ENCODE measurements at regions not wholly inside any gene's neighbourhood (a gene's known extent, or its start where the extent isn't known, plus 50 kb on each side); places are given as distances from the start of the nearest gene placed in this dataset.
"Not testable (repeated sequence)": the region's sequence is repeated elsewhere in the genome, so short reads cannot be mapped to it uniquely, and the experiment has no call there.

- DNase-seq = no peak
Observed at GRCh38 chr3:139202226-139202958, 141.4 kb upstream of the MRPS22 start.

DNA sequence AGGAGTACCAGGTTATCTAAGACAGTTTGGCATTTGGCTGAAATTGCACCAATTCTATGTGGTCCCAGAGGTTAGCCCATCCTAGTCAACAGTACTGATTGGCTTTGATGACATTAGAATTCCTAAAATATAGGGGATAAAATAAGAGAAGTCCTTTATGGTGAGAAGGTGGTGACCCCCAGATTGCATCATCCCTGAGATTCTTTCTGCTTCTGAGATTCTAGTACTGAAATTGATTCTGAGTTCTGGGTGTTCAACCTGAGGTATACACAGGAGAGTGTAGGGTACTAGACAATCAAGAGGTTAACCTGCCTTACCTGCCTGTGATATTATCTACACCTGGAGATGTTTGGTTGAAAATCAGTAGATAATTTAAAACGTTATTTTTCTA lies 140.9 kb upstream of the MRPS22 start:
- DNase-seq = no peak

DNA sequence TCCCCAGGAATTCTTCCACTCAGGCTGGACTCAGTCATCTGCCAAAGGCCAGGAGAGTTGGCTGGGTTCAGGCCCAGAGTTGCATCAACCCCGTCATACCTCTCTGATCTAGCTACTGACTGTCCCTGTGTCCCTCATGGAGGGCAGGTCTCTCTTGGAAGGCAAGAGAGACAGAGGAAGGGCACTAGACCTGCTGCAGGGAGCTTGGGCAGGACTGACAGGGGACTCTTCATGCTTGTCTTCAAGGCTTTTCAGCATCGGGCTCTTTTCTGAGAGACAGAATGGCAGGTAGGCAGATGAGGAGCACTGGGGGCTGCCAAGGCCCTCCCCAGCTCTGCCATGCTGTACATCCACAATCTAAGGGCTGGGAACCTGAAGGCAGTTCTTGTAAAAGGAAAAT lies 140.1 kb upstream of the MRPS22 start:
- DNase-seq = no peak

DNA sequence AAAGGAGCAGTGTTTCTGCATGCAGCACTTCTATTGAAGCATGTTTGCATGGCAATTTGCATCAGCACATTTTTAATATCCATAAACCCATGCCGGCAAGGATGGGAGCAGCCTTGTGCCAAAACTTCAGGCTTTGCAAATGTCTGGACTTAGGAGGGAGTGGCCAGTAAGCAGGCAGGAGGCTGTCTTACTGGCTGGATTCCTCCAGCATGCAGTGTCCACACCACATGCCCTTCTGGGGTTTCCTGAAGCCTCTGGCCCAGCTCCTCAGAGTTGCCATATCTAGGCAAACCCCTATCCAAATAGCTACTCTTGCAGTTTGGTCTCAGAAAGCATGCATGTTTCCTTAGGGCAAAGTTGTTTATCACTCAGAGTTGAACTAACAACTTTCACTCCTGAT lies 139.1 kb upstream of the MRPS22 start:
- DNase-seq = no peak

DNA sequence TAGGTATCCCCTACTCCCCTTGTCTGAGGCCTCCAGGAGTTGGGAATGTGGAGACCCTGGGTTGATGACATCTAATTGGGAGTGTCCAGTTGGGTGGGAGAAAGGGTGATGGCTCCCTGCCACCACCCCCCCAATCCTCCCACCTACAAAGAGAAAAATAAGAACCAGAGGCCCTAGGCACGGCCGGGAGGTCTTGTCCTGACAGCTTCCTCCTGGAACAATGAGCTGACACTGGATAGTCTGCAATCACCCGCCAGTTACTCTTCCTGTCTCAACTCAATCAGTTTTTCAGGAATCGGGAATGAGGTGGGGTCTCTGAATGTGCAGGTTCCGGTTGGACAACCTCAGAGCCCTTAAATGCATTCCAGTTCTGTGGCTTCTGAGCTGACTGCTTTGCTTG lies 129.9 kb upstream of the MRPS22 start:
- no peak for DNase-seq

DNA sequence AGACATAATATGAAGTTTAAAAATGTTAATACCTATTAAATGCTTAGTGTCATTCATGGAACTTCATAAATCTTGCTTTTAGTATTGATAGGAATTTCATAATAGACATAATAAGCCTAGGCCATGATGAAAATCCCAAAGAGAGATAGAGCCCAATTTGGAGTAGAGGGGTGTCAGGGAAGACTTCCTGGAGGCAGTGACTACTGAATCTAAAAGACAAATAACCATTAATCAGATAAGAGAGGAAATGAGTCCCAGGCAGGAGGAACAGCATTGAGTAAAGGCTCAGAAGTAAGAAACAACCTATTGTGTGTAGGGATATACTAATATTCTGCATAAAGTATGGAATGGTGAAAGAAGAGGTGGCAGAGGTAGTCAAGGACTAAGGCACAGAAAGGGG lies 126.9 kb upstream of the MRPS22 start:
- DNase-seq = no peak

- no peak for DNase-seq
Observed at GRCh38 chr3:139217633-139218032, 126.2 kb upstream of the MRPS22 start.

DNA sequence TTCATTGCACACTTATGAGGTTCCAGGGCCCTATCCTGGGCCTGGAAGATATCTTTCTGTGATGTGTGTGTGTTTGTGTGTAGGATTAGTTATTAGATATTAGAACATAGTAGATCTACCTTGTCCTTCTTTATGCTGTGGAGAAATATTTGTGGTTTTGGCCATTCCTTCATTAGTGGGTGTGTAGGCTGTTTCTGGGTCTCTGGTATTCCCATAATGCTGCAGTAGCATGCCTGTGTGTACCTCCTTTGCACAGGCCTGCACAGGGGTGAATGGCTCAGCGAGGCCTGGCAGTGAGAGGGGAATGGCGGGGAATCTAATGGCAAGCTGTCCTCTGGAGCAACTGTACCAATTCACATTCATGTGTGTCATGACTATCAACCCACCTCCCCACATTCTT lies 125.8 kb upstream of the MRPS22 start:
- no peak for DNase-seq

- no peak for DNase-seq
Observed at GRCh38 chr3:139219463-139219862, 124.4 kb upstream of the MRPS22 start.

GRCh38 chr3:139222100-139222657 lies 121.6 kb upstream of the MRPS22 start:
- DNase-seq = no peak

DNA sequence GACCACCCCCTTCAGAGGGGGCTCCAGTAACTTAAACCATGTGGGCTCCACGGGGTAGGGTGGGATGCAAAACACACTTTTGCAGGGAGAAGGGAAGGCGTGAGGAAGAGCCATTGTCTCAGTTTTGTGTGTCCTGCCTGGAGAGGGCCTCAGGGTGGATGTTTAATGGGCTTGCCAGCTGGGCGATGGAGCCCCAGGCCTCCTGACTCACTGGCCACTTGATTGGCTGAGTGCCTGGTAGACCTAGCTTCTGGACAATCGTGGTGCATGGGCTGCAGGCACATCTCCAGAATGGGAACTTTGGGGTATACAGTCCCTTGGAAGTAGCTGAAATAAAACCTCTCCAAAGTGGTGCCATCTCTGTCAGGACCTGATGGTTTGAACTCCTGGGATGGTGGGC lies 118.3 kb upstream of the MRPS22 start:
- DNase-seq = no peak

DNA sequence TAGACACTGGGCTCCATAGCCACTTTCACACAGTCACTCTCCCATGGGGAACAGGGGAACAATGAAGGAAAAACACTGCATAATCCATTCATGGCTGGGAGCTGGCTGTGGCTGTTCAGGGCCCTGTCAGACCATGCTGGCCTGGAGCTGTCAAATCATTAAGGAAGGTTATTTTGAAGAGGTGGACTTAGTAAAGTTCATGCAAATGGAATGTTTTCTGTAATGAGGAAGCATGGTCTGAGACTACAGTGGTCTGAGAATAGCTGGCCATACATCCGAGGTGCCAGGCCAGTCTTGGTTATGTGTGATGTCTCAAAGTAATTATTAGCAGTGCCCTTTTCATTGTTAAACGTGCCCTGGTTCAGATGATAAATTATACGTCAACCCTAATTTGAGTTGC lies 117.1 kb upstream of the MRPS22 start:
- DNase-seq = no peak

DNA sequence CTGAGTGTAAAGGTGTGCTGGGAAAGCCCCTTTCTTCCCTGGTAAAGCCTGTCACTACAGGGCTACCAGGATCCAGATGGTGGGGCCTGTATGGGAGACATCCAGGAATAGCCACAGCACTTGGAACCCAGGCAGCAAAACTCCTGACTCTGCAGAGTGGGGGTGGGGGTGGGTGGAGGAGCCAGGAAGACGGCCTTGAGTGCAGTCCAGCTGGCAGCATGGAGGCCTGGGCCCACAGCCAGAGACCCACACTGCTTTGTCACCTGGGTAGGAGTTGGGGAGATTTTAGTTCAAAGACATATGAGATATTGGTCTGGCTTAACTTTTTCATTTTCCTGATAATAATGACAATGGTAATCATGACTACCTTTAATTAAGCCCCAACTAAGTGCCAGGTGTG lies 116.7 kb upstream of the MRPS22 start:
- no peak for DNase-seq

- DNase-seq = no peak
Observed at GRCh38 chr3:139227827-139228226, 116.0 kb upstream of the MRPS22 start.

DNA sequence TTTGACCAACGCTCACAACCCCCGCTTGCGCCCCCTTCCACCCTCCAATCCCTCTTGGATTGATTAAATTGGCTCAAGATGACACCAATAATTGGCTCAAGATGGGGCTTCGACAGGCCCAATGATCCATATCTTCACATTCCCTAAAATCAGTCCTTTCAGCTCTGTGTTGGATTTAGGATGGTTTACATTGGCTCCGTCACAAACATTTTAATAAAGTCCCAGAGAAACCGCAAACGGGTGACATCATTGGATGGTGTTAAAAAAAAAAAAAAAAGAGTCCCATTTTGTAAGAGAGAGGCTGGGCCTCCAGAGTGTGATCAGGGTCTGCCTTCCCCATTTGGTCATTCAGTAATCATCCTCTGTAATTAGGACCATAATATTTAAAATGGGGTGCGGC lies 113.4 kb upstream of the MRPS22 start:
- DNase-seq = no peak

- DNase-seq = no peak
Observed at GRCh38 chr3:139231555-139232281, 112.1 kb upstream of the MRPS22 start.

DNA sequence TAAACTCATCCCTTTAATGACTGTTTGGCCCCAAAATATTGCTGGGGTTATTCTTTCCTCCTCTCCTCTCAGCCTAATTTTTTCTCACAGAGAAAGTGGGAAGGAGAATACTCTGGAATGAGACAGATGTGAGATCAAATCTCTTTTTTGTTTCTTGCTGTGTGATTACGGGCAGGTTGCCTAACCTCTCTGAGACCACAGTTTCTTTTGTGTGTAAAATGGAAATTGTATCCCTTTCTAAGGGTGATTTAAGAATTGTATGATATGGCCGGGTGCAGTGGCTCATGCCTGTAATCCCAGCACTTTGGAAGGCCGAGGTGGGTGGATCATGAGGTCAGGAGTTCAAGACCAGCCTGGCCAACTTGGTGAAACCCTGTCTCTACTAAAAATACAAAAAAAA lies 111.5 kb upstream of the MRPS22 start:
- DNase-seq = not testable (repeated sequence)

DNA sequence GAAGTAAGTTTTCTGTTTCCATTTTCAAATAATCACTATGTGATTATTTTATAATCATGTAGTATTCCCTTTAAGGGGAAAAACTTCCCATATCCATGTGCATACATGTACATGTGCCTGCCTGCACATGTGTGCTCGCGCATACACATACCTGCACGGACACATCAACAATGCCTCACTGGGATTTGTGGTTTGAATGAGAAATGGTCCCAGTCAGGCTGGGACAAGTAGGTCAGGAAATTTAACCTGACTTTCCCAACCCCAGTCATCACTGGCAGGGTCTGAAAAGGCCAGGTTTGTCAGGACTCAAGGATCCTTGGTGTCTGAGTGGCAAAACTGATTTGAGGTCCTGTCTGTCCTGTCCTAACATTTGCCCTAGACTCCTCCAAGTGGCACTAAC lies 109.3 kb upstream of the MRPS22 start:
- no peak for DNase-seq

DNA sequence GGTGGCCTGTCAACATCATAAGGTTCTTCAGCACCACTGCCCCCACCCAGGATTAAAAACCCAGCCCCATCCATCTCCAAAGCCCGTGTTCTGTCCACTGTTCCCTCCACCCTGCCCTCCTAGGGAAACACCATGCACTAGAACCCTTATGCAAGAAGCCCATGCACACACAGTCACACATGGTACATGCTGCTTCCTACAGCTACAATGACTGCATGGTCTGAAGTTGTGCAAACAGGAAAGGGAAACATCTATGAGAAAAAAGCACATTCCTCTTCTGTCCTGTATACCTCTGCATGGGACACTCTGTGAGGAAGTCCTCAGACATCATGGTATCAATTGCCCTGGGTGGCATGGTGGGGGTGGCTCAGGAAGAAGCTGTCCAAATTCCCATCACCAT lies 108.6 kb upstream of the MRPS22 start:
- DNase-seq = no peak

DNA sequence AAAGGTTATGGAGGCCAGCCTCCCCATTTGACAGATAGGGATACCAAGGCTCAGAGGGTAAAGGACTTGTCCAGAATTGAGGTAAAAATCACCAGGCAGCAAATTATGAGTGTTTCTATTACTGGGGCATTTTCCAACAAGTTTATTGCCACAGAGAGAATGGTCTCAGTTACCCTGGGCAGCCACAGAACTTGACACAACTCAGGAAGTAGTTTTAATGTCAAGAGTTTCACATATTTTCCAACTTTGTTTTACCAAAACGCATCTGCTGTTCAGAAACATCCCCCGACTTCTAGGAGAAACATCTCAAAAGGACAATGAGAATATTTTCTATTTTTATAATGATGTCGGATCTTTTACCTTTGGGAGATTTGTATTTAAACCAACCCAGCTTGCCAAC lies 107.5 kb upstream of the MRPS22 start:
- no peak for DNase-seq

GRCh38 chr3:139238281-139239030 lies 105.4 kb upstream of the MRPS22 start:
- DNase-seq = no peak

- no peak for DNase-seq
Observed at GRCh38 chr3:139239550-139239949, 104.3 kb upstream of the MRPS22 start.

GRCh38 chr3:139241783-139242182 lies 102.0 kb upstream of the MRPS22 start:
- DNase-seq = no peak

- DNase-seq = no peak
Observed at GRCh38 chr3:139243710-139244109, 100.1 kb upstream of the MRPS22 start.

All from NCI-H1436 (cell line).